Stimulated activated CD8-positive, alpha-beta memory T cell treated with anti-CD3 and anti-CD28 coated beads, Interleukin-15, amount 100 ng/mL, for 24 hours (primary cell): ENCODE measurements at regions not wholly inside any gene's neighbourhood (a gene's known extent, or its start where the extent isn't known, plus 50 kb on each side); places are given as distances from the start of the nearest gene placed in this dataset.
"Not testable (repeated sequence)": the region's sequence is repeated elsewhere in the genome, so short reads cannot be mapped to it uniquely, and the experiment has no call there.

Source experiments
- DNase-seq: peaks from one replicate; pipeline ENCODE4 v3.0.0-alpha.2; 2020; ENCODE audit warnings: low read depth

DNA sequence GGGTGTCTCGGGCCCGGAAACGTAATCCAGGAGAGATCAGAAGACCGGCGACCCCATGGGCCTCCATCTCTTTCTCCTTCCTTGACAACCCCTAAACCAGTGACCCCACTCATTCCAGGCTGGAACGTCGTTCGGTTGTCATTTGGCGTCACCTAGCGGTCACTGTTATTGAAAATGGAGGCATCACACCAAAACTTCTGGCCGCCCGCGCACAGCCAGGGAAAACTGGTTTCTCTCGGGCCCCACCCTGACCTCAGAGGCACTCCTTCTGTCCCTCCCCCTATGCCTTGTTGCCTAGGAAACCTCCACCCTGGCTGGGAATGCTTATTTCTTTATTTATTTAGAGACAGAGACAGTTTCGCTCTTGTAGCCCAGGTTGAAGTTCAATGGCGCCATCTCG, 2327.3 kb upstream of the TPTE start:
- not testable (repeated sequence) for DNase-seq

DNA sequence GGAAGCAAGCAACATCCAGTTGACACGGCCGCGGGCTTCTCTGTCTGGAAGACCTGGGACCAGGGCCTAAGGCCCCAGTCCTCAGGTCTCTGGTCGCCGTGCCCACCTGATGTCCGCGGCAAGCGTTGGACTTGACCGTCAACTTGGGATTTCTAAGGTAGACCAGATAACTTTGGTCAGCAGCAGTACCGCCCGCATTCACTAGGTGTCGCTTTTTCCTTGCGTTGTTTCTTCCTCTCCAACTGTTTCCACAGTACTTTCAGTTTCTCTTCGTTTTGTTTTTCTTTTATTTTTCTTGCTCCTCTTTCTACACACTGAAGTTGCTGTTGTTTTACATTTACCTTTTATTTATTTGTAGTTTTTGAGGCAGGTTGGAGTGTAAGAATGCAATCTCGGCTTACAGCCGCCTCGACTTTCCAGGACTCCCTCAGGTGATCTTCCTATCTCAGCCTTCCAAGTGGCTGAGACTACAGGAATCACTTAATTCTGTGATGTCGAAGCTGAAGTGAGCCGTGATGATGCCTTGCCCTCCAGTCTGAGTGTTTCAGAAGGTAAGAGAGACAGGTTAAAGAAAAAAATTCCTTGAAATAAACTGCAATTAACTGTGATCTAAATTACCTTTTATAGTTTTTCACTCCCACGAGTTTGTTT, 2323.9 kb upstream of the TPTE start:
- not testable (repeated sequence) for DNase-seq

DNA sequence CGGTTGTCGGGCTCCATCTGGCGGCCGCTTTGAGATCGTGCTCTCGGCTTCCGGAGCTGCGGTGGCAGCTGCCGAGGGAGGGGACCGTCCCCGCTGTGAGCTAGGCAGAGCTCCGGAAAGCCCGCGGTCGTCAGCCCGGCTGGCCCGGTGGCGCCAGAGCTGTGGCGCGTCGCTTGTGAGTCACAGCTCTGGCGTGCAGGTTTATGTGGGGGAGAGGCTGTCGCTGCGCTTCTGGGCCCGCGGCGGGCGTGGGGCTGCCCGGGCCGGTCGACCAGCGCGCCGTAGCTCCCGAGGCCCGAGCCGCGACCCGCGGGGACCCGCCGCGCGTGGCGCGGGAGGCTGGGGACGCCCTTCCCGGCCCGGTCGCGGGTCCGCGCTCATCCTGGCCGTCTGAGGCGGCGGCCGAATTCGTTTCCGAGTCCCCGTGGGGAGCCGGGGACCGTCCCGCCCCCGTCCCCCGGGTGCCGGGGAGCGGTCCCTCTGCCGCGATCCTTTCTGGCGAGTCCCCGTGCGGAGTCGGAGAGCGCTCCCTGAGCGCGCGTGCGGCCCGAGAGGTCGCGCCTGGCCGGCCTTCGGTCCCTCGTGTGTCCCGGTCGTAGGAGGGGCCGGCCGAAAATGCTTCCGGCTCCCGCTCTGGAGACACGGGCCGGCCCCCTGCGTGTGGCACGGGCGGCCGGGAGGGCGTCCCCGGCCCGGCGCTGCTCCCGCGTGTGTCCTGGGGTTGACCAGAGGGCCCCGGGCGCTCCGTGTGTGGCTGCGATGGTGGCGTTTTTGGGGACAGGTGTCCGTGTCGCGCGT, 2316.1 kb upstream of the TPTE start:
- DNase-seq, result not testable (repeated sequence)

DNA sequence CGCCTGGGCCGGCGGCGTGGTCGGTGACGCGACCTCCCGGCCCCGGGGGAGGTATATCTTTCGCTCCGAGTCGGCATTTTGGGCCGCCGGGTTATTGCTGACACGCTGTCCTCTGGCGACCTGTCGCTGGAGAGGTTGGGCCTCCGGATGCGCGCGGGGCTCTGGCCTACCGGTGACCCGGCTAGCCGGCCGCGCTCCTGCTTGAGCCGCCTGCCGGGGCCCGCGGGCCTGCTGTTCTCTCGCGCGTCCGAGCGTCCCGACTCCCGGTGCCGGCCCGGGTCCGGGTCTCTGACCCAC, 2315.5 kb upstream of the TPTE start:
- not testable (repeated sequence) for DNase-seq

DNA sequence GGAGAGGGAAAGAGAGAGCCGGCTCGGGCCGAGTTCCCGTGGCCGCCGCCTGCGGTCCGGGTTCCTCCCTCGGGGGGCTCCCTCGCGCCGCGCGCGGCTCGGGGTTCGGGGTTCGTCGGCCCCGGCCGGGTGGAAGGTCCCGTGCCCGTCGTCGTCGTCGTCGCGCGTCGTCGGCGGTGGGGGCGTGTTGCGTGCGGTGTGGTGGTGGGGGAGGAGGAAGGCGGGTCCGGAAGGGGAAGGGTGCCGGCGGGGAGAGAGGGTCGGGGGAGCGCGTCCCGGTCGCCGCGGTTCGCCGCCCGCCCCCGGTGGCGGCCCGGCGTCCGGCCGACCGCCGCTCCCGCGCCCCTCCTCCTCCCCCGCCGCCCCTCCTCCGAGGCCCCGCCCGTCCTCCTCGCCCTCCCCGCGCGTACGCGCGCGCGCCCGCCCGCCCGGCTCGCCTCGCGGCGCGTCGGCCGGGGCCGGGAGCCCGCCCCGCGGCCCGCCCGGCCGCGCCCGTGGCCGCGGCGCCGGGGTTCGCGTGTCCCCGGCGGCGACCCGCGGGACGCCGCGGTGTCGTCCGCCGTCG, 2308.3 kb upstream of the TPTE start:
- DNase-seq, result peak; percentile 99

DNA sequence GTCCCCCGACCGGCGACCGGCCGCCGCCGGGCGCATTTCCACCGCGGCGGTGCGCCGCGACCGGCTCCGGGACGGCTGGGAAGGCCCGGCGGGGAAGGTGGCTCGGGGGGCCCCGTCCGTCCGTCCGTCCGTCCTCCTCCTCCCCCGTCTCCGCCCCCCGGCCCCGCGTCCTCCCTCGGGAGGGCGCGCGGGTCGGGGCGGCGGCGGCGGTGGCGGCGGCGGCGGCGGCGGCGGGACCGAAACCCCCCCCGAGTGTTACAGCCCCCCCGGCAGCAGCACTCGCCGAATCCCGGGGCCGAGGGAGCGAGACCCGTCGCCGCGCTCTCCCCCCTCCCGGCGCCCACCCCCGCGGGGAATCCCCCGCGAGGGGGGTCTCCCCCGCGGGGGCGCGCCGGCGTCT, 2306.8 kb upstream of the TPTE start:
- DNase-seq, result not testable (repeated sequence)

DNA sequence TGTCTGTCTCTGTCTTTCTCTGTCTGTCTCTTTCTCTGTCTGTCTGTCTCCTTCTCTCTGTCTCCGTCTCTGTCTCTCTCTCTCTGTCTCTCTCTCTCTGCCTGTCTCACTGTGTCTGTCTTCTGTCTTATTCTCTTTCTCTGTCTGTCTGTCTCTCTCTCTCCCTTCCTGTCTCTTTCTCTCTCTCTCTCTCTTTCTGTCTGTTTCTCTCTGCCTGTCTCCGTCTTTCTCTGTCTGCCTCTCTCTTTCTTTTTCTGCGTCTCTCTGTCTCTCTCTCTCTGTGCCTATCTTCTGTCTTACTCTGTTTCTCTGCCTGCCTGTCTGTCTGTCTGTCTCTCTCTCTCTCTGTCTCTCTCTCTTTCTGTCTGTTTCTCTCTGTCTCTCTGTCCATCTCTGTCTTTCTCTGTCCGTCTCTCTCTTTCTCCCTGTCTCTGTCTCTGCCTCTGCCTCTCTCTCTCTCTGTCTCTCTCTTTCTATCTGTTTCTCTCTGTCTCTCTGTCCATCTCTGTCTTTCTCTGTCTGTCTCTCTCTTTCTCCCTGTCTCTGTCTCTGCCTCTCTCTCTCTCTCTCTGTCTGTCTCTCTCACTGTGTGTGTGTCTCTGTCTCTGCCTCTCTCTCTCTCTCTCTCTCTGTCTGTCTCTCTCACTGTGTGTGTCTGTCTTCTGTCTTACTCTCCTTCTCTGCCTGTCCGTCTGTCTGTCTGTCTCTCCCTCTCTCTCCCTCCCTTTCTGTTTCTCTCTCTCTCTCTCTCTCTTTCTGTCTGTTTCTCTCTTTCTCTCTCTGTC, 2291.8 kb upstream of the TPTE start:
- DNase-seq, result not testable (repeated sequence)

DNA sequence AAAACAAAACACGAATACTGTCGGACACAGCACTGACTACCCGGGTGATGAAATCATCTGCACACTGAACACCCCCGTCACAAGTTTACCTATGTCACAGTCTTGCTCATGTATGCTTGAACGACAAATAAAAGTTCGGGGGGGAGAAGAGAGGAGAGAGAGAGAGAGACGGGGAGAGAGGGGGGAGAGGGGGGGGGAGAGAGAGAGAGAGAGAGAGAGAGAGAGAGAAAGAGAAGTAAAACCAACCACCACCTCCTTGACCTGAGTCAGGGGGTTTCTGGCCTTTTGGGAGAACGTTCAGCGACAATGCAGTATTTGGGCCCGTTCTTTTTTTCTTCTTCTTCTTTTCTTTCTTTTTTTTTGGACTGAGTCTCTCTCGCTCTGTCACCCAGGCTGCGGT, 2290.1 kb upstream of the TPTE start:
- not testable (repeated sequence) for DNase-seq

DNA sequence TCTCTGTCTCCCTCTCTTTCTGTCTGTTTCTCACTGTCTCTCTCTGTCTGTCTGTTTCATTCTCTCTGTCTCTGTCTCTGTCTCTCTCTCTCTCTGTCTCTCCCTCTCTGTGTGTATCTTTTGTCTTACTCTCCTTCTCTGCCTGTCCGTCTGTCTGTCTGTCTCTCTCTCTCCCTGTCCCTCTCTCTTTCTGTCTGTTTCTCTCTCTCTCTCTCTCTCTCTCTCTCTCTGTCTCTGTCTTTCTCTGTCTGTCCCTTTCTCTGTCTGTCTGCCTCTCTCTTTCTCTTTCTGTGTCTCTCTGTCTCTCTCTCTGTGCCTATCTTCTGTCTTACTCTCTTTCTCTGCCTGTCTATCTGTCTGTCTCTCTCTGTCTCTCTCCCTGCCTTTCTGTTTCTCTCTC, 2288.4 kb upstream of the TPTE start:
- DNase-seq, result not testable (repeated sequence)

DNA sequence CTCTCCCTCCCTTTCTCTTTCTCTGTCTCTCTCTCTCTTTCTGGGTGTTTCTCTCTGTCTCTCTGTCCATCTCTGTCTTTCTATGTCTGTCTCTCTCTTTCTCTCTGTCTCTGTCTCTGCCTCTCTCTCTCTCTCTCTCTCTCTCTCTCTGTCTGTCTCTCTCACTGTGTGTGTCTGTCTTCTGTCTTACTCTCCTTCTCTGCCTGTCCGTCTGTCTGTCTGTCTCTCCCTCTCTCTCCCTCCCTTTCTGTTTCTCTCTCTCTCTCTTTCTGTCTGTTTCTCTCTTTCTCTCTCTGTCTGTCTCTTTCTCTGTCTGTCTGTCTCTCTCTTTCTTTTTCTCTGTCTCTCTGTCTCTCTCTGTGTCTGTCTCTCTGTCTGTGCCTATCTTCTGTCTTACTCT, 2287.3 kb upstream of the TPTE start:
- DNase-seq, result not testable (repeated sequence)

DNA sequence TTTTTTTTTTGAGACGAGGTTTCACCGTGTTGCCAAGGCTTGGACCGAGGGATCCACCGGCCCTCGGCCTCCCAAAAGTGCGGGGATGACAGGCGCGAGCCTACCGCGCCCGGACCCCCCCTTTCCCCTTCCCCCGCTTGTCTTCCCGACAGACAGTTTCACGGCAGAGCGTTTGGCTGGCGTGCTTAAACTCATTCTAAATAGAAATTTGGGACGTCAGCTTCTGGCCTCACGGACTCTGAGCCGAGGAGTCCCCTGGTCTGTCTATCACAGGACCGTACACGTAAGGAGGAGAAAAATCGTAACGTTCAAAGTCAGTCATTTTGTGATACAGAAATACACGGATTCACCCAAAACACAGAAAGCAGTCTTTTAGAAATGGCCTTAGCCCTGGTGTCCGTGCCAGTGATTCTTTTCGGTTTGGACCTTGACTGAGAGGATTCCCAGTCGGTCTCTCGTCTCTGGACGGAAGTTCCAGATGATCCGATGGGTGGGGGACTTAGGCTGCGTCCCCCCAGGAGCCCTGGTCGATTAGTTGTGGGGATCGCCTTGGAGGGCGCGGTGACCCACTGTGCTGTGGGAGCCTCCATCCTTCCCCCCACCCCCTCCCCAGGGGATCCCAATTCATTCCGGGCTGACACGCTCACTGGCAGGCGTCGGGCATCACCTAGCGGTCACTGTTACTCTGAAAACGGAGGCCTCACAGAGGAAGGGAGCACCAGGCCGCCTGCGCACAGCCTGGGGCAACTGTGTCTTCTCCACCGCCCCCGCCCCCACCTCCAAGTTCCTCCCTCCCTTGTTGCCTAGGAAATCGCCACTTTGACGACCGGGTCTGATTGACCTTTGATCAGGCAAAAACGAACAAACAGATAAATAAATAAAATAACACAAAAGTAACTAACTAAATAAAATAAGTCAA, 2276.4 kb upstream of the TPTE start:
- not testable (repeated sequence) for DNase-seq

DNA sequence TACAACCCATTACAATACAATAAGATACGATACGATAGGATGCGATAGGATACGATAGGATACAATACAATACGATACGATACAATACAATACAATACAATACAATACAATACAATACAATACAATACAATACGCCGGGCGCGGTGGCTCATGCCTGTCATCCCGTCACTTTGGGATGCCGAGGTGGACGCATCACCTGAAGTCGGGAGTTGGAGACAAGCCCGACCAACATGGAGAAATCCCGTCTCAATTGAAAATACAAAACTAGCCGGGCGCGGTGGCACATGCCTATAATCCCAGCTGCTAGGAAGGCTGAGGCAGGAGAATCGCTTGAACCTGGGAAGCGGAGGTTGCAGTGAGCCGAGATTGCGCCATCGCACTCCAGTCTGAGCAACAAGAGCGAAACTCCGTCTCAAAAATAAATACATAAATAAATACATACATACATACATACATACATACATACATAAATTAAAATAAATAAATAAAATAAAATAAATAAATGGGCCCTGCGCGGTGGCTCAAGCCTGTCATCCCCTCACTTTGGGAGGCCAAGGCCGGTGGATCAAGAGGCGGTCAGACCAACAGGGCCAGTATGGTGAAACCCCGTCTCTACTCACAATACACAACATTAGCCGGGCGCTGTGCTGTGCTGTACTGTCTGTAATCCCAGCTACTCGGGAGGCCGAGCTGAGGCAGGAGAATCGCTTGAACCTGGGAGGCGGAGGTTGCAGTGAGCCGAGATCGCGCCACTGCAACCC, 2275.6 kb upstream of the TPTE start:
- not testable (repeated sequence) for DNase-seq

DNA sequence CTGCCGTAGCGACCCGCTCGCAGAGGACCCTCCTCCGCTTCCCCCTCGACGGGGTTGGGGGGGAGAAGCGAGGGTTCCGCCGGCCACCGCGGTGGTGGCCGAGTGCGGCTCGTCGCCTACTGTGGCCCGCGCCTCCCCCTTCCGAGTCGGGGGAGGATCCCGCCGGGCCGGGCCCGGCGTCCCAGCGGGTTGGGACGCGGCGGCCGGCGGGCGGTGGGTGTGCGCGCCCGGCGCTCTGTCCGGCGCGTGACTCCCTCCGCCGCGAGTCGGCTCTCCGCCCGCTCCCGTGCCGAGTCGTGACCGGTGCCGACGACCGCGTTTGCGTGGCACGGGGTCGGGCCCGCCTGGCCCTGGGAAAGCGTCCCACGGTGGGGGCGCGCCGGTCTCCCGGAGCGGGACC, 2269.7 kb upstream of the TPTE start:
- not testable (repeated sequence) for DNase-seq

DNA sequence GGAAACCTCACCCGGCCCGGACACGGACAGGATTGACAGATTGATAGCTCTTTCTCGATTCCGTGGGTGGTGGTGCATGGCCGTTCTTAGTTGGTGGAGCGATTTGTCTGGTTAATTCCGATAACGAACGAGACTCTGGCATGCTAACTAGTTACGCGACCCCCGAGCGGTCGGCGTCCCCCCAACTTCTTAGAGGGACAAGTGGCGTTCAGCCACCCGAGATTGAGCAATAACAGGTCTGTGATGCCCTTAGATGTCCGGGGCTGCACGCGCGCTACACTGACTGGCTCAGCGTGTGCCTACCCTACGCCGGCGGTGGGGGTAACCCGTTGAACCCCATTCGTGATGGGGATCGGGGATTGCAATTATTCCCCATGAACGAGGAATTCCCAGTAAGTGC, 2266.3 kb upstream of the TPTE start:
- not testable (repeated sequence) for DNase-seq

DNA sequence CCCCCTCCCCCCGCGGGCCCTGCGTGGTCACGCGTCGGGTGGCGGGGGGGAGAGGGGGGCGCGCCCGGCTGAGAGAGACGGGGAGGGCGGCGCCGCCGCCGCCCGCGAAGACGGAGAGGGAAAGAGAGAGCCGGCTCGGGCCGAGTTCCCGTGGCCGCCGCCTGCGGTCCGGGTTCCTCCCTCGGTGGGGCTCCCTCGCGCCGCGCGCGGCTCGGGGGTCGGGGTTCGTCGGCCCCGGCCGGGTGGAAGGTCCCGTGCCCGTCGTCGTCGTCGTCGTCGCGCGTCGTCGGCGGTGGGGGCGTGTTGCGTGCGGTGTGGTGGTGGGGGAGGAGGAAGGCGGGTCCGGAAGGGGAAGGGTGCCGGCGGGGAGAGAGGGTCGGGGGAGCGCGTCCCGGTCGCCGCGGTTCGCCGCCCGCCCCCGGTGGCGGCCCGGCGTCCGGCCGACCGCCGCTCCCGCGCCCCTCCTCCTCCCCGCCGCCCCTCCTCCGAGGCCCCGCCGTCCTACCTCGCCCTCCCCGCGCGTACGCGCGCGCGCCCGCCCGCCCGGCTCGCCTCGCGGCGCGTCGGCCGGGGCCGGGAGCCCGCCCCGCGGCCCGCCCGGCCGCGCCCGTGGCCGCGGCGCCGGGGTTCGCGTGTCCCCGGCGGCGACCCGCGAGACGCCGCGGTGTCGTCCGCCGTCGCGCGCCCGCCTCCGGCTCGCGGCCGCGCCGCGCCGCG, 2264.1 kb upstream of the TPTE start:
- peak; percentile 18 for DNase-seq

DNA sequence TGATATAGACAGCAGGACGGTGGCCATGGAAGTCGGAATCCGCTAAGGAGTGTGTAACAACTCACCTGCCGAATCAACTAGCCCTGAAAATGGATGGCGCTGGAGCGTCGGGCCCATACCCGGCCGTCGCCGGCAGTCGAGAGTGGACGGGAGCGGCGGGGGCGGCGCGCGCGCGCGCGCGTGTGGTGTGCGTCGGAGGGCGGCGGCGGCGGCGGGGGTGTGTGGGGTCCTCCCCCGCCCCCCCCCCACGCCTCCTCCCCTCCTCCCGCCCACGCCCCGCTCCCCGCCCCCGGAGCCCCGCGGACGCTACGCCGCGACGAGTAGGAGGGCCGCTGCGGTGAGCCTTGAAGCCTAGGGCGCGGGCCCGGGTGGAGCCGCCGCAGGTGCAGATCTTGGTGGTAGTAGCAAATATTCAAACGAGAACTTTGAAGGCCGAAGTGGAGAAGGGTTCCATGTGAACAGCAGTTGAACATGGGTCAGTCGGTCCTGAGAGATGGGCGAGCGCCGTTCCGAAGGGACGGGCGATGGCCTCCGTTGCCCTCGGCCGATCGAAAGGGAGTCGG, 2261.2 kb upstream of the TPTE start:
- not testable (repeated sequence) for DNase-seq
